ENCODE measurements at regions not wholly inside any gene's neighbourhood (a gene's known extent, or its start where the extent isn't known, plus 50 kb on each side); places are given as distances from the start of the nearest gene placed in this dataset.

DNA sequence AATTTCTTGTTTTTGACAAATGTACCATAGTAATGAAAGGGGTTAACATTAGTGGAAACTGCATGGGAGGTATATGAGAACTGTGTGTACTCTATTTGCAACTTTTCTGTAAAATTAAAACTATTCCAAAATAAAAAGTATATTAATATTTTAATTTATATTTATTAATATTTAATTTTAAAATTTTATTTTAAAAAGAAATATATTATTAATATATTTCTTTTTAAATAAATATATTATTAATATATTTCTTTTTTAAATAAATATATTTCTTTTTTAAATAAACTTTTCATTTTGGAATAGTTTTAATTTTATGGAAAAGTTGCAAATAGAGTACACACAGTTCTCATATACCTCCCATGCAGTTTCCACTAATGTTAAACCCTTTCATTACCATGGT lies 101.1 kb upstream of the SLC7A1 start:
- DNase-seq (ENCODE audit: low spot score) (no peak), ATAC-seq (ENCODE audit: low read depth) (no peak)
- Histone ChIP-seq H3K27ac (ENCODE audit: poor library complexity, severe bottlenecking) (no peak overlapping the region), H3K27me3 (ENCODE audit: insufficient read depth, poor library complexity, severe bottlenecking) (no peaks in the 10 kb centered on the region), H3K36me3 (ENCODE audit: low read depth) (no peaks in the 10 kb centered on the region), H3K9me3 (ENCODE audit: severe bottlenecking) (no peaks in the 10 kb centered on the region), H3K4me1 (ENCODE audit: insufficient read depth, poor library complexity, severe bottlenecking) (peaks cover 12% of the 10 kb centered on the region), H3K4me3 (ENCODE audit: severe bottlenecking) (no peak overlapping the region)
- TF ChIP-seq, protein P1, sequence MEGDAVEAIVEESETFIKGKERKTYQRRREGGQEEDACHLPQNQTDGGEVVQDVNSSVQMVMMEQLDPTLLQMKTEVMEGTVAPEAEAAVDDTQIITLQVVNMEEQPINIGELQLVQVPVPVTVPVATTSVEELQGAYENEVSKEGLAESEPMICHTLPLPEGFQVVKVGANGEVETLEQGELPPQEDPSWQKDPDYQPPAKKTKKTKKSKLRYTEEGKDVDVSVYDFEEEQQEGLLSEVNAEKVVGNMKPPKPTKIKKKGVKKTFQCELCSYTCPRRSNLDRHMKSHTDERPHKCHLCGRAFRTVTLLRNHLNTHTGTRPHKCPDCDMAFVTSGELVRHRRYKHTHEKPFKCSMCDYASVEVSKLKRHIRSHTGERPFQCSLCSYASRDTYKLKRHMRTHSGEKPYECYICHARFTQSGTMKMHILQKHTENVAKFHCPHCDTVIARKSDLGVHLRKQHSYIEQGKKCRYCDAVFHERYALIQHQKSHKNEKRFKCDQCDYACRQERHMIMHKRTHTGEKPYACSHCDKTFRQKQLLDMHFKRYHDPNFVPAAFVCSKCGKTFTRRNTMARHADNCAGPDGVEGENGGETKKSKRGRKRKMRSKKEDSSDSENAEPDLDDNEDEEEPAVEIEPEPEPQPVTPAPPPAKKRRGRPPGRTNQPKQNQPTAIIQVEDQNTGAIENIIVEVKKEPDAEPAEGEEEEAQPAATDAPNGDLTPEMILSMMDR (IDR thresholded peaks at IDR 0.05; ENCODE audit: poor library complexity, severe bottlenecking): no peak

DNA sequence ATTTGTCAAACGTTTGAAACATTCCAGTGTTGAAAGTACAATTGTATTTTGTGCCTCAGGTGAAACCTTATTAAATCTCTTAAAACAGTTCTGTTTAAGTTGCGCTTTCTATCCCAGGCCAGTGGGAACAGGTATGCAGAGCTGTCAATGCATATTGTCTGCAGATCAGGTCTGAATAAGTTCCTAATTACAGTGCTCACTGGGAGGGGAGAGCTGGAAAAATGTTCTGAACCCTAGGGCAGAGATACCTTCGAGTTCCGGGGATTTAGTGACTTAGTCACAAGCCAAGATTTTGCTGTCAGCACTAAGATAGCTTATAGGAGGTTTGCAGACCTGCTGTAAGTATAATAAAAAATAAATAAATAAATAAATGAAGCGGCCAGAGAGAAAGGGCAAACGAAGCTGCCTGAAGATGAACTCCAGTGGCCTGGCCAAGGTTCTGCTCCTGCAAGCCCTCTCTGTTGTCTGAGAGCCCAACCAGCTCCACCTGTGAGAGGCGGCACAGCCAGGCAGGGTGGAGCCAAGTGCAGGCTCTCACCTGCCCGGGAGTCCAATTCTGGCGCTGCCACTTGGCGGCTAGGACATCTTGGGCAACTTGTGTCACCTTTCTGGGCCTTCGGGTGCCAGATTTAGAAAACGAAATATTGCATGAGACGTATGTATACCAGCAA lies 97.9 kb upstream of the SLC7A1 start:
- ATAC-seq (ENCODE audit: low read depth): peak; percentile 51; the same call in 2 of the 3 replicates
- TF ChIP-seq, protein P1 (IDR thresholded peaks at IDR 0.05; ENCODE audit: poor library complexity, severe bottlenecking): no peak

DNA sequence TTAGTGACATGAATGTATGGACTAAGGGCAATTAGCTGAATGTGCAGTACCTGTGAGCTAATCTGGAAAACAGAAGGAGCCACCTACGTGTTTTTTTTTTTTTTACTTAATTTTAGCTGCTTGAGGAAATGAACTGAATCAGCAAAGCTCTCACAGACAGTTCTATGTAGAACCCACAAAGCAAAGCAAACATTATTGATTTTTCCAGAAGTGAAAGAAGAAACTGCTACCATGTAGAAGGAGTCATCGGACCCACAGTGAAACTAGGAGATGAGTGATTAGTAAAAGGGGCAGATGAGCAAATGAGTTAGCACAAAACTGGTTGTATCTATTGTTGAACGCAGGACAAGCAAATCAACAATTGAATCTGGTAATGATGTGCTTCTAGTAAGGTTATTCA lies 94.1 kb upstream of the SLC7A1 start:
- Histone ChIP-seq H3K27me3 (ENCODE audit: insufficient read depth, poor library complexity, severe bottlenecking) (no peaks in the 10 kb centered on the region), H3K4me1 (ENCODE audit: insufficient read depth, poor library complexity, severe bottlenecking) (peaks cover 12% of the 10 kb centered on the region), H3K27ac (ENCODE audit: poor library complexity, severe bottlenecking) (no peak overlapping the region), H3K9me3 (ENCODE audit: severe bottlenecking) (no peaks in the 10 kb centered on the region), H3K4me3 (ENCODE audit: severe bottlenecking) (no peak overlapping the region), H3K36me3 (ENCODE audit: low read depth) (no peaks in the 10 kb centered on the region)
- ATAC-seq (ENCODE audit: low read depth) (no peak), DNase-seq (ENCODE audit: low spot score) (no peak)
- TF ChIP-seq, protein P1 (IDR thresholded peaks at IDR 0.05; ENCODE audit: poor library complexity, severe bottlenecking): no peak

More for the DNA sequence above, 97.9 kb upstream of the SLC7A1 start:
- H3K27ac ChIP-seq (ENCODE audit: poor library complexity, severe bottlenecking): no peak overlapping the region
- H3K36me3 ChIP-seq (ENCODE audit: low read depth): no peaks in the 10 kb centered on the region
- H3K4me3 ChIP-seq (ENCODE audit: severe bottlenecking): no peak overlapping the region
- no peak for DNase-seq (ENCODE audit: low spot score)
- H3K27me3 ChIP-seq (ENCODE audit: insufficient read depth, poor library complexity, severe bottlenecking): no peaks in the 10 kb centered on the region
- no peaks in the 10 kb centered on the region for H3K9me3 ChIP-seq (ENCODE audit: severe bottlenecking)
- H3K4me1 ChIP-seq (ENCODE audit: insufficient read depth, poor library complexity, severe bottlenecking): peaks cover 12% of the 10 kb centered on the region

DNA sequence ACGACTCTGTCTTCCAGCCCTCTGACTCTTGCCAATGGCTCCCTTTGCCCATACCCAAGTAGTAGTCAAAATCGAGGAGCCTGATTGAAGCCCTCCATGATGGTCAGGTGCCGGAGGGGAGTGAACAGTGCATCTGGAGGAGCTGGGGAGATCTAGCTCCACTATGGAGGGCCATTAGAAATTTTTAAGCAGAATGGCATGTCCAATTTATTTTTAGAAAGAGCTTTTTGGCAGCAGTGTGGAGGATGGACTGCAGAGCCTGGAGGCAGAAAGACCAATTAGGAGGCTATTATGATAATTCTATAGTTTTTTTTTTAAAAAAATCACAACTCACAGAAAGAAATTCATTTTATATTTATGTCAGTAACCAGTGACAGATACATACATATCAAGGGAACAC lies 92.7 kb upstream of the SLC7A1 start:
- H3K27me3 ChIP-seq (ENCODE audit: insufficient read depth, poor library complexity, severe bottlenecking): no peaks in the 10 kb centered on the region
- DNase-seq (ENCODE audit: low spot score) (no peak), ATAC-seq (ENCODE audit: low read depth) (no peak)
- no peaks in the 10 kb centered on the region for H3K36me3 ChIP-seq (ENCODE audit: low read depth)
- no peak overlapping the region for H3K4me3 ChIP-seq (ENCODE audit: severe bottlenecking)
- peaks cover 4% of the 10 kb centered on the region for H3K4me1 ChIP-seq (ENCODE audit: insufficient read depth, poor library complexity, severe bottlenecking)
- TF ChIP-seq, protein P1 (IDR thresholded peaks at IDR 0.05; ENCODE audit: poor library complexity, severe bottlenecking): no peak
- no peaks in the 10 kb centered on the region for H3K9me3 ChIP-seq (ENCODE audit: severe bottlenecking)
- H3K27ac ChIP-seq (ENCODE audit: poor library complexity, severe bottlenecking): no peak overlapping the region

DNA sequence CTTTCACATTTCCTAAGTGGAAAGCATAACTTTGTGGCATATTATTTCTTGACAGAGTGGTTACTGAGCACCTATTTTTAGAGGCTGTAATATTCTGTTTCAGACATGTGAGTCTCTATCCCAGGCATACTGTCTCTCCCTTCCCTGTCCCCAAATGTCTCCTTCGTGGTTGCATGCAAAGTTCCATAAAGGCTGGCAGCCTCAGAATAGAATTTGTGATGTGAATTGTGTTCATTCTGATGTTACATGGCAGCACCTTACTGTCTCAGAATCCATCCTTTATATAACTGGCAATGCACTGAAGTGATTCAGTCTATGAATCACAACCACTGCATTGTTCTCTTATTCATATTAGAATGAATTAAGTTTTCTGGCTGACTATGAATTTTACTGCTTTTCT lies 89.0 kb upstream of the SLC7A1 start:
- Histone ChIP-seq H3K27ac (ENCODE audit: poor library complexity, severe bottlenecking) (no peak overlapping the region), H3K27me3 (ENCODE audit: insufficient read depth, poor library complexity, severe bottlenecking) (no peaks in the 10 kb centered on the region), H3K9me3 (ENCODE audit: severe bottlenecking) (no peaks in the 10 kb centered on the region), H3K4me3 (ENCODE audit: severe bottlenecking) (no peak overlapping the region), H3K4me1 (ENCODE audit: insufficient read depth, poor library complexity, severe bottlenecking) (peaks cover 3% of the 10 kb centered on the region), H3K36me3 (ENCODE audit: low read depth) (no peaks in the 10 kb centered on the region)
- ATAC-seq (ENCODE audit: low read depth) (peak; percentile 77), DNase-seq (ENCODE audit: low spot score) (no peak)
- TF ChIP-seq, protein P1 (IDR thresholded peaks at IDR 0.05; ENCODE audit: poor library complexity, severe bottlenecking): no peak

Measured in RWPE2 (cell line).